SJSA1 (cell line): ENCODE measurements at regions not wholly inside any gene's neighbourhood (a gene's known extent, or its start where the extent isn't known, plus 50 kb on each side); places are given as distances from the start of the nearest gene placed in this dataset.

Experiments used
- DNase-seq, 2 experiments: peaks; one replicate each; pipeline ENCODE4 v3.0.0-alpha.2; 2015 to 2020; ENCODE audit warnings: low spot score in 2 of 2, low read depth in 1 of 2
- H3K27ac ChIP-seq: fragments of 250-450 bp; sonication (Bioruptor Pico); 2 replicates; pipeline ENCODE4 v1.5.1; 2020; ENCODE audit warnings: mild to moderate bottlenecking, moderate library complexity
- H3K27me3 ChIP-seq: fragments of 250-450 bp; sonication (Bioruptor Pico); replicated peaks from 2 replicates; pipeline ENCODE4 v1.5.1; 2020; ENCODE audit warnings: mild to moderate bottlenecking, moderate library complexity
- H3K36me3 ChIP-seq: fragments of 250-450 bp; sonication (Bioruptor Pico); 2 replicates; pipeline ENCODE4 v1.5.1; 2020; ENCODE audit warnings: mild to moderate bottlenecking
- H3K4me1 ChIP-seq: fragments of 250-450 bp; sonication (Bioruptor Pico); replicated peaks from 2 replicates; pipeline ENCODE4 v1.6.1; 2021; ENCODE audit warnings: mild to moderate bottlenecking
- H3K4me3 ChIP-seq: fragments of 250-450 bp; sonication (Bioruptor Pico); 2 replicates; pipeline ENCODE4 v1.5.1; 2020; ENCODE audit warnings: mild to moderate bottlenecking
- H3K9me3 ChIP-seq: fragments of 250-450 bp; sonication (Bioruptor Pico); replicated peaks from 2 replicates; pipeline ENCODE4 v1.5.1; 2020; ENCODE audit warnings: mild to moderate bottlenecking

DNA sequence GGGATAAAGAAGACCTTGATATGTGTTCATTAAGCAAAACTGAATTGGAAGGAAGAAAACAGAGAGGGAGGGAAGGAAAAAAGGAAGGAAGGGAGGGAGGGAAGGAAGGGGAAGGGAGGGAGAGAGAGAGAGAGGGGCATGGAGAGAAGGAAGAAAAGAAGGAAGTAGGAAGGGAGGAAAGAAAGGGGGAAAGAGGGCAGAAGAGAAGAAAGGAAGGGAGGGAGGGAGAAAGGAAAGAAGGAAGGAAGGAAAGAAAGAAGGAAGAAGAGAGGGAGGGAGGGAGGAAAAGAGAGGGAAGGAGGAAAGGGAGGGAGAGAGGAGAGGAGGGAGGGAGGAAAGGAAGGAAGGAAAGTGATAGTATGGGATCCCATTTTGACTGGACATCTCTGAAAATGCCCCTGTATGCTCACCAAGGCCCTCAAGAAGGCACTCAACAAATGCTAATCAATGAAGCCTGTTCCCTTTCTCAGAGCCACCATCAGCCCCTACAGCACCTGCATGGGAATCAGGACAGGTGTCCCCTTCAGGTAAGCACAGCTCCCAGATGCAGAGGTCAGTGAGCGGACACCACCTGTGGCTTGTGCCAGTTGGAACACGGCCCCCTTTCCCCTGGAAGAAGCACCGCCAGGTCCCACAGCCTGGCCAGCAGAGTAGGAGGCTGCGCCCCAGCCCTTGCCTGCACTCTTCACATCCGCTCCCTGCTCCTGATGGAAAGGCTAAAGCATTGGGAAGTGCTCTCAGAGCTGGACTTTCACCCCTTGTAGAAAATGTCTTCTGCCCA lies 161.4 kb upstream of the DIO3 start:
- no peaks in the 10 kb centered on the region for H3K9me3 ChIP-seq
- no peaks in the 10 kb centered on the region for H3K36me3 ChIP-seq
- no peak for DNase-seq
- no peak overlapping the region for H3K4me3 ChIP-seq
- no peaks in the 10 kb centered on the region for H3K27me3 ChIP-seq
- no peaks in the 10 kb centered on the region for H3K4me1 ChIP-seq
- H3K27ac ChIP-seq: no peak overlapping the region

DNA sequence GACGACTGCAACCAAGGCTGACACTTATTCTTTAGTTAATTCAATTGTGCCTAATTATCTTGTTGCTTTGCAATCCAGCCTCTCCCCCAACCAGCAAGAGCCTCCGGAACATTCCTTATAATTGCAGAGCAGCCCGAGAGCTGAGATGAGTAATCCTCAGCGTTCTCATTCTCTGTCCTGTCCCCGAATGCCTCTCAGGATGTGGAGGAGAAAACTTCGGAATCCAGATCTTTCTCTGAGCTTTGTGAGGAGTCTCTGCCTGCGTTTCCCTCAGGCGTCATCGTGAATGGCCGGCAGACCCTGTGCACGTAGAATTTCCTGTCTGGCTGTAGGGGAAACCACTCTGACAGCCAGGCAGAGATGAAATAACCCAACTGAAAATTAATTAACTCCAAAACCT lies 160.5 kb upstream of the DIO3 start:
- no peaks in the 10 kb centered on the region for H3K4me1 ChIP-seq
- H3K36me3 ChIP-seq: no peaks in the 10 kb centered on the region
- H3K27ac ChIP-seq: no peak overlapping the region
- no peaks in the 10 kb centered on the region for H3K9me3 ChIP-seq
- DNase-seq: no peak
- no peaks in the 10 kb centered on the region for H3K27me3 ChIP-seq
- no peak overlapping the region for H3K4me3 ChIP-seq

DNA sequence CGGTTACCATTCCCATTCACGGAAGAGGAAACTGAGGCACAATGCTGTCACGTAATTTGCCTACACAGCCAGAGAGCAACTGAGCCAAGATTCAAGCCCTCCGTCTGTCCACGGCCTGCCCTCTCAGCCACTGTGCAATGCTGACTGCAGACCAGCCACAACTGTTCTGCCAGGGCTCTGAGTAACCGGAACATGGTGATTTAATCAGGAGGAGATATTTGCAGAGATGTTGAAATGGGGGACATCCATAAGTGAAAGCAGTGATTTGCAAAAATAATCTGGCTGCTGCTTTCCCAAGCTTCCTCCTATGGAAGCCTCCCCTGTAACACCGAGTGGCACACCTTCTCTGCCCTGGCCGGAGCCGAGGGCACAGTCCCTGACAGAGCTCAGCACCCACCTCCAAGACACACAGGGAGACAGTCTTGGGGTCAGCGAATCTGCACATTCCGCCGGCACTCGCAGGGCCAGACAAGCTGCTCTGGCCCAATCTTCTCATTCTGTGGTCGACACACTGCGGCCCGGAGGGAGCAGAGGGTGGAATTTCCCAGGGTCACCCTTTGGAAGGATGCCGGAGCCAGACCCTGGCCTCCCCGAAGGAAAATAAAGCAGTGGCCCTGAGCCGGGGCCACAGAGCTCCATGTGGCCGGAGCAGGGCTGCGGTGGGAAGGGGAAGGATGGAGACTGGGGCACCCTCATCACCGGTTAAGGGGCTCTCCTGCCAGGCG lies 158.2 kb upstream of the DIO3 start:
- Histone ChIP-seq H3K27me3 (no peaks in the 10 kb centered on the region), H3K4me1 (no peaks in the 10 kb centered on the region), H3K4me3 (no peak overlapping the region), H3K9me3 (no peaks in the 10 kb centered on the region), H3K27ac (no peak overlapping the region), H3K36me3 (no peaks in the 10 kb centered on the region)
- no peak for DNase-seq

DNA sequence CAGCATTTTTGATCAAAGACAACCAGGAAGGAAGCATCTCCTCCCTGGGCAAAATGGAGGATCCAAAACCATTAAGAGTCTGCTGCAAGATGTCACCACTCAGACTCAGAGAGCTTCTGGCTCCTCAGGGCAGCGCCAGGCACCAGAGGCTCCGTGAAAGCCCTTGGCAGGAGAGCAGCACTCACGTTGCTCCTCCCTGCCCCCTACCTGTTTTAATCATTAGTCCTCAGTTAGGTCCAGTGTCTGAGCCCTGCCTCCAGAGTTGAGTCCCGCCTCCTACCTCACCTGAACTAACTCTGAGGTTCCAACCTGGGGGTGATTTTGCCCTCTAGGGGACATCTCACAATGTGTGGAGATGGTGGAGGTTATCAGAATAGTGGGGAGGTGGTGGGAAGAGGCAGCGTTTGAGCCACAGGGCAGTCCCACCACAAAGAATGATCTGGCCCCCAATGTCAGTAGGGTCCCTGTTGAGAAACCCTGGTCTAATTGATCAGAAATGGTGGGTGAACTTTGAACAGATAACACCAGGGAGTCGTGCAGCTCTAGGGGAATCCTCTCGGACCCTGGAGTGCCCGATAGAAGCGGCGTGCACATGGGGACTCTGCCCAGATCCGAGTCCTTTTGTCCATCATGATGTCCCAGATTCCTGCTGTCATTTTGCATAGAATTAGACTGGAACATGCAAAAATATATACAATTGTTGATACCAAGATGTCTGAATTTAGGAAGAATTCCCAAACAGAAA lies 156.7 kb upstream of the DIO3 start:
- Histone ChIP-seq H3K27ac (no peak overlapping the region), H3K27me3 (no peaks in the 10 kb centered on the region), H3K4me3 (no peak overlapping the region), H3K36me3 (no peaks in the 10 kb centered on the region), H3K9me3 (no peaks in the 10 kb centered on the region), H3K4me1 (no peaks in the 10 kb centered on the region)
- DNase-seq: no peak

DNA sequence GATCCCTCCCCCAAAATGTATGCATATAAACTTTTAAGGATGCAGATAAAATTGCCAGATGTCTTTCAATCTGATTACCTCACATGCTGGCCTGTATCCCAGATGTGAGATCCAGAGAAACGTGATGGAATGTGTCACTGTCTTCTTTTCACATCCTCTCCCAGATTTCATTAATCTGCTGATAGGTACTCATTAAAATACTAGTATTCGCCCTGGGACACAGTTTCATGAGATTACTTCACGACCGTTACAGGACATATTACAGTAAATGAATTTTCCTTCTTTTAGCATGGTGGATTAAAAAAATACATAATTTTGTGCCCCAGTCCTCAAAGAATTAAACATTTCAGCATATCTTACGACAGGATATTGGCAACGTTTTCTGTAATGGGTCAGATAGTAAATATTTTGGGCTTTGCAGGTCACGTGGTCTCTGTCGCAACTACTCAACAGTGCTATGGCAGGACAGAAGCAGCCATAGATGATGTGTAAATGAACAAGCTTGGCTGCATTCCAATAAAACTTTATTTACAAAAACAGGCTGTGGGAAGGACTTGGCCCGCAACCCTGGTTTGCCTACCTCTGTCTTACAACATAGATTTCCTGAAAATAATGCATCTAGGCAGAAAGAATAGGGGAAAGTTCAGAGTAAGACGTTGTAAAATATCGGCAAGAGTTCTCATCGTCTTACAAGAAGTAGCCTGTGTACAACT lies 156.0 kb upstream of the DIO3 start:
- no peaks in the 10 kb centered on the region for H3K4me1 ChIP-seq
- no peak for DNase-seq
- H3K4me3 ChIP-seq: no peak overlapping the region
- no peak overlapping the region for H3K27ac ChIP-seq
- no peaks in the 10 kb centered on the region for H3K9me3 ChIP-seq
- H3K27me3 ChIP-seq: no peaks in the 10 kb centered on the region
- H3K36me3 ChIP-seq: no peaks in the 10 kb centered on the region

DNA sequence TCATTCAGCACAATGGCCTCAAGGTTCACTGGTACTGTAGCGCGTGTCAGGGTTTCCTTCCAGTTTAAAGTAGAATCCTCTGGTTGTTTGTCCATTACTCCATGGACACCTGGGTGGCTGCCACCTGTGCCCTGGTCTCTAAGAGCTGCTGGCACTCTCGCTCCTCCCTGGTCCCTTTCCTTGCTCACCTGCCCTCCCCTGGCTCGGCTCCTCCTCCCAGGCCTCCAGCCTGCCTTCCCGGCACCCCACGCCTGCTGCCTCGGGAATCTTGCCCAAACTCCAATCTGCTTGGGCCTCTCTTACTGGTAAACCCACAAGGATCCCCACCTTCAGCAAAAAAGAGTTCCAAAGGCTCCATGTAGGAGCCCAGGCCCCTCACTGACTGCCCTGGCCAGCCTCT lies 154.4 kb upstream of the DIO3 start:
- Histone ChIP-seq H3K27me3 (no peaks in the 10 kb centered on the region), H3K4me1 (no peaks in the 10 kb centered on the region), H3K9me3 (no peaks in the 10 kb centered on the region), H3K4me3 (no peak overlapping the region), H3K36me3 (no peaks in the 10 kb centered on the region), H3K27ac (no peak overlapping the region)
- DNase-seq: no peak

DNA sequence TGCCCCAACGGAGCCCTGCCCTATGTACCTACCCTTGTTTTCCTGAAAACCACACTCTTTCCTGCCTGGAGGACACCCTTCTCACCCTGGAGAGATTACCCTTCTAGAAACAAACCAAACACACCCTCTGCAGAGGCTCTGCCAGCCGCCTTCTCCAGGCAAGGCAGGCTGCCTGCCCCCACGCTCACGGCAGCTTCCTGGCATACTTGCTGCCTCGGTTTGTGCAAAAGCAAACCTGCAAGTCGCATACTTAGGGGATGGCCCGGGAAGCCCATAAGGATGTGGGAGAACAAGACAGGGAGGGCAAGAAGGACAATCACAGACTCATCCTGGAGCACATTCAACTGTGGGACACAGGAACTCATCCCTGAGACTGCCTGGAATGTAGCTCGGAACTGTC lies 154.0 kb upstream of the DIO3 start:
- H3K9me3 ChIP-seq: no peaks in the 10 kb centered on the region

DNA sequence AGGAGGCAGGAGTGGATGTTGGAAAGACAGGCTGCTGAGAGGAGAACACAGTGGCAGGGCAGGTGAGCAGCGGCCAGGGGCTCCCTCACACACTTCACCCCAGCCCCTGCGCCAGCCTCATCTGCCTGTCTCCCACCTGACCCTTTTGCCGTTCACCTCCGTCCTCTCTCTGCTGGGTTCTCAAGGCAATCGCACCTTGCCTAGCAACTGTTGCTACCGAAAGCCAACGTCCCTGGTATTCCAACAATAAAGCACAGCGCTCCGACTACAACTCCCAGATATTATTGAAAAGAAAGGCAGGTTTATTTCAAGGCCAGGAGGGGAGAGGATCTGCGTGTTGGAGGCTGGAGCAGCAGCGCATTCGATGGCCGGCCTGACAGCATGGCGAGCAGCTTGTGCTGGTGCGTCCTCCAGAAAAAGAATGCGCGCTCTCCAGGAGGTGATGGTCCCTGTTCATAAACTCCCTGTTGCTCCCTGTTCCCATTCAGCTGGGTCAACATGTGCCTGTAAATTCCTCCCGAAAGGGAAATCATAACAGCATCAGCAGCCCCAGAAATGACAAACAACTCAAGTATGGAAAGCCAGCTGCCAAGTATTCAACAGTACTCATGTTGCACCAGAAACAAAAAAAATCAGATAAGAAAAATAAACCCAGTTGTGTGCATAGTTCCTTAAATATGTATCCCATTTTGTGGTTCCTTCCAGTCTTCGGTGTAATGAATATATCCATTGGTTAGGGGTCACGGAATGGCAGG lies 153.0 kb upstream of the DIO3 start:
- no peak for DNase-seq
- Histone ChIP-seq H3K27ac (no peak overlapping the region), H3K4me3 (no peak overlapping the region)

More for the DNA sequence above, 154.0 kb upstream of the DIO3 start:
- no peak overlapping the region for H3K4me3 ChIP-seq
- no peaks in the 10 kb centered on the region for H3K4me1 ChIP-seq
- no peak overlapping the region for H3K27ac ChIP-seq
- no peaks in the 10 kb centered on the region for H3K36me3 ChIP-seq
- DNase-seq: no peak
- no peaks in the 10 kb centered on the region for H3K27me3 ChIP-seq

DNA sequence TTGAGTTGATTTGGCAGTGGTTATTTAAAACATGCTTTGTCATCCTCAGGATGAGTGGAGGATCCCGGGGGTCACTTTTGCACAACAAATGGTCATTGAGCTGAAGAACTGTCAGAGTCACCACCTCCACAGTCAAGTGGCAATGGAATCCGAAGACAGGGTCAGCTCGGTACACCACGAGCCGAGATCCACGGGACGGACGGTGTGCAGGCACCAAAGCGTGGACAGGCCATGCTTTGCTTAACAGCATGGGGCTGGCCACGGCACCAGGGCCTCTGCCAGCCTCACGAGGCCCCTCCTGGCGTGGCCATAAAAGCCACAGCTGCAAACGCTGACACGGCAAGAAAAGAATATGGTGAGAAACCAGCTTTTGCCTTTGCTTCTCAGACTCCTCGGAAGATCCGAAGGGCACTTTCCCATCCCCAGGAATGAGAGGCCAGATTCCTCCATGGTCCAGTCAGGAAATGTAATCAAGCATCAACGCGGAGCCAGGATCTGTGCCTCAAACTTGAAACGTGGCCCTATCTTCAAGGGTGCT lies 152.2 kb upstream of the DIO3 start:
- H3K36me3 ChIP-seq: no peaks in the 10 kb centered on the region
- H3K27ac ChIP-seq: no peak overlapping the region
- no peaks in the 10 kb centered on the region for H3K27me3 ChIP-seq
- H3K9me3 ChIP-seq: no peaks in the 10 kb centered on the region
- H3K4me1 ChIP-seq: no peaks in the 10 kb centered on the region
- DNase-seq: no peak
- no peak overlapping the region for H3K4me3 ChIP-seq

More for the DNA sequence above, 153.0 kb upstream of the DIO3 start:
- H3K27me3 ChIP-seq: no peaks in the 10 kb centered on the region
- H3K36me3 ChIP-seq: no peaks in the 10 kb centered on the region
- no peaks in the 10 kb centered on the region for H3K4me1 ChIP-seq
- H3K9me3 ChIP-seq: no peaks in the 10 kb centered on the region

DNA sequence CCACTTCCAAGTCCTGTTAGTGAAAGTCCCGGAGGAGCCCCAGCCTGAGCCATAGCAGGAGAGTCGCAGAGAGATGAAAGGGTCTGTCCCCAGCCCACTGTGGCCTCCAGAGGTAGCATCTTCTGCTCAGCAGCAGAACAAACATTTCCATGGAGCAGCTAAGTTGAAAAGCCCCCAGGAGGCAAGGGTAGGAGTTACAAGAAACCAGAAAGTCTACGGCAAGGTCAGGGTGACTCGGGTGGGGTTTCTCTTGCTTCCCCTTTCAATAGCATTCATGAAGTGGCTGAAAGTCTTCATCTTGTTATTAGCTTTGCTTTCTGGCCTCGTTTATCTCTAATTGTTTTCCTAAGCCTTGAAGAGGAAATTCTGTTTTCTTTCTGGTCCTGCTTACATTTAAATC lies 151.2 kb upstream of the DIO3 start:
- H3K27ac ChIP-seq: no peak overlapping the region
- H3K27me3 ChIP-seq: no peaks in the 10 kb centered on the region
- no peak overlapping the region for H3K4me3 ChIP-seq
- no peaks in the 10 kb centered on the region for H3K4me1 ChIP-seq
- no peak for DNase-seq
- H3K36me3 ChIP-seq: no peaks in the 10 kb centered on the region
- H3K9me3 ChIP-seq: no peaks in the 10 kb centered on the region

DNA sequence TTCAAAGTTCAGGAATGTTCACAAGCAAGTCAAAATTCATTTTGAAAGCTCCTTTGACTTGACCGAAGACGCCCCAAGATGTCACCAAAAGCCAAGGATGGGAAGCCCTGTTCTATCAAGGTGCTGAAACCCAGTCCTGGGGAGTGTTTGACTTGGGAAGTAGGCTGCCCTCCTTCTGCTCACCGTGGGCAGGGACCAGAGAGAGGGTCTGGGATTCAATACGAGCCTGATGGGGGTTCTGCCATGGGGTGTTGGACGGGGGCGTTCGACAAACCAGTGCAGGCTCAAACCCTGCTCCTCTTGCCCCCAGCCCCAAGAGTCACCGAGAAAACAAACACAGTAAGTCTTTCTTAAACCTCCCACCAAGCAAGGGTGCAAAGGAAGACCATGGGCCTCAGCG lies 150.1 kb upstream of the DIO3 start:
- DNase-seq: no peak
- H3K4me3 ChIP-seq: no peak overlapping the region
- H3K27ac ChIP-seq: no peak overlapping the region
- no peaks in the 10 kb centered on the region for H3K9me3 ChIP-seq
- H3K4me1 ChIP-seq: no peaks in the 10 kb centered on the region
- no peaks in the 10 kb centered on the region for H3K36me3 ChIP-seq
- H3K27me3 ChIP-seq: no peaks in the 10 kb centered on the region

DNA sequence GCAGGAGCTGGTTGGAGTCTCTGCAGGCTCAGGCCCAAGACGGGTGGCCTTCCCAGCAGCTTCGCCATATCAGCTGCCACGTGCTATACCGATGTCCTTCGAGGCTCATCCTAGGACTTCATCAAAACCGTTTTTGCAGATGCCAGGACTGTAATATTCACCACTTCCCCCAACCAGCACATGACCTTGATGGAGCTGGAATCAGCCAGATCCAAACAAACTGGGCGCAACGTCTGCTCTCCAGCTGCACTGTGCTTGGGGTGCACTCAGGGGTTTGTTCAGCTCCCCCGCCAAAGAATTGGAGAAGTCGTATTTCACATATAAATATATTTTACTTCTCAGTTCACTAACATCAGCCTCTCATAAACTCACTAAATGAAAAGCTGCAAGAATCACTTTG lies 149.5 kb upstream of the DIO3 start:
- no peaks in the 10 kb centered on the region for H3K4me1 ChIP-seq
- H3K27ac ChIP-seq: no peak overlapping the region
- H3K36me3 ChIP-seq: no peaks in the 10 kb centered on the region
- no peak overlapping the region for H3K4me3 ChIP-seq
- DNase-seq: no peak
- H3K9me3 ChIP-seq: no peaks in the 10 kb centered on the region
- no peaks in the 10 kb centered on the region for H3K27me3 ChIP-seq

DNA sequence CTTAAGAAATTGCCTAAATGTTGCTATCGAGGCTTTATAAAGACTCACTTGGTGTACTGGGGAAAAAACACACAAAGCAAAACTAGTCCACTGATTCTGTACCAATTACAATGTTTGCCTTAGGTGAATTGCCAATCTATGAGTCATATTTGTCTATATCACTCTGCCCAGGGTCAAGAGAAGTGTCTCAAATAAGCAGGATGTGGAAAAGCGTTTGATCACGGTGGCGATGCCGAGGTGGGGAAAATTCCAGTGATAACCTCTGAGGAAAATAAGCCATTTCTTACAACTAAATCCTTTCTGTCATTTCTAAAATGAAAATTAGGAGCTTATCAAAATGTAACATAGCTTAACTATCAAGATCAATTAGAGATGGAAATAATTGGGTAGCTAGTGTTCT lies 148.6 kb upstream of the DIO3 start:
- Histone ChIP-seq H3K27ac (no peak overlapping the region), H3K4me3 (no peak overlapping the region), H3K36me3 (no peaks in the 10 kb centered on the region), H3K4me1 (no peaks in the 10 kb centered on the region), H3K9me3 (no peaks in the 10 kb centered on the region), H3K27me3 (no peaks in the 10 kb centered on the region)
- DNase-seq: no peak
